ENCODE measurements at regions not wholly inside any gene's neighbourhood (a gene's known extent, or its start where the extent isn't known, plus 50 kb on each side); places are given as distances from the start of the nearest gene placed in this dataset.

DNA sequence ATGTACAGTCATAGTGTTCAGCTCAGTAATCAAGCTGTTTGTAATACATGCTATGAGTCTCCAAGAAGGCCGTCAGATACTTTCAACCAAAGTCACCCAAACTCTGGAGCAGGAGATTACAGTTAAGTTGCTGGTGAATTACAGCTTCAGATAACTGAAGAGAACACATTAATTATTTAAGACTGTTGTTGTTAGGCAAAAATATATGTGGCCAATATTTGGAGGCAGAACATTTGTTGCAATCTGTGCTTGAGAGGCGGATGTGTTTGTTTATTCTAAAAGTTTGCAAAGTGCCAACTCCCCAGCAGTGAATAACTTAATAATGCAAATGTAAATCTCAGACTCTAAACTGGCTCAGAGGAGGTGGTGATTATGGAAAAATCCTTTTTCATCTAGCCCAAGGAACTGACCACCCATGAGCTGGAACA, 300.7 kb upstream of the TBX3 start:
- Histone ChIP-seq H3K79me2 (ENCODE audit: insufficient read depth, low read length) (no peaks in the 10 kb centered on the region), H3F3A (ENCODE audit: insufficient read depth, low read length) (no peaks in the 10 kb centered on the region)
- TF ChIP-seq, protein P1, sequence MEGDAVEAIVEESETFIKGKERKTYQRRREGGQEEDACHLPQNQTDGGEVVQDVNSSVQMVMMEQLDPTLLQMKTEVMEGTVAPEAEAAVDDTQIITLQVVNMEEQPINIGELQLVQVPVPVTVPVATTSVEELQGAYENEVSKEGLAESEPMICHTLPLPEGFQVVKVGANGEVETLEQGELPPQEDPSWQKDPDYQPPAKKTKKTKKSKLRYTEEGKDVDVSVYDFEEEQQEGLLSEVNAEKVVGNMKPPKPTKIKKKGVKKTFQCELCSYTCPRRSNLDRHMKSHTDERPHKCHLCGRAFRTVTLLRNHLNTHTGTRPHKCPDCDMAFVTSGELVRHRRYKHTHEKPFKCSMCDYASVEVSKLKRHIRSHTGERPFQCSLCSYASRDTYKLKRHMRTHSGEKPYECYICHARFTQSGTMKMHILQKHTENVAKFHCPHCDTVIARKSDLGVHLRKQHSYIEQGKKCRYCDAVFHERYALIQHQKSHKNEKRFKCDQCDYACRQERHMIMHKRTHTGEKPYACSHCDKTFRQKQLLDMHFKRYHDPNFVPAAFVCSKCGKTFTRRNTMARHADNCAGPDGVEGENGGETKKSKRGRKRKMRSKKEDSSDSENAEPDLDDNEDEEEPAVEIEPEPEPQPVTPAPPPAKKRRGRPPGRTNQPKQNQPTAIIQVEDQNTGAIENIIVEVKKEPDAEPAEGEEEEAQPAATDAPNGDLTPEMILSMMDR (IDR thresholded peaks at IDR 0.05; ENCODE audit: low read length), result no peak
- TF ChIP-seq EZH2 (IDR thresholded peaks at IDR 0.05; ENCODE audit: borderline replicate concordance, low read length), result no peak

DNA sequence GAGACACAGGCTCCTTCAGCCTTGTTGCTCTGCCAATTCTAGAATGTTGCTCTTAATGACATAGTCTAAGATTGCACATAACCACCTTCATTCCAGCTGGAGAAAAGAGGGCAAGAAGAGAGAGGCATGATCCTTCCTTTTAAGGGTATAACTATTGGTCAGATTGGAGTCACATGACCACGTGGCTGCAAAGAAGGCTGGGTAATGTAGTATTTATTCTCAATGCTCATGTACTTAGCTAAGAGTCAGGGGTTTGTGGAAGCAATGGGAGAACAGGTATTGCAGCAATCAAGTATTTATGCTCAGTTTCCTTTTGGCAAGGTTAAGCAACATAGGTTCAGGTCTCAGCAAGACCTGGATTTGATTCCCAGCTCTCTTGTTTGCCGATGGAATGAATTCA, 298.8 kb upstream of the TBX3 start:
- Histone ChIP-seq H3K9ac (ENCODE audit: low read length) (no peak overlapping the region), H3K36me3 (ENCODE audit: insufficient read depth, low read length) (no peaks in the 10 kb centered on the region), H3K27ac (ENCODE audit: low read depth, low read length, poor library complexity, severe bottlenecking) (no peak overlapping the region), H3K9me2 (ENCODE audit: low read depth, low read length) (no peaks in the 10 kb centered on the region), H3K4me2 (ENCODE audit: low read length) (no peak overlapping the region), H3F3A (ENCODE audit: insufficient read depth, low read length) (no peaks in the 10 kb centered on the region), H2AFZ (ENCODE audit: low read length) (no peak overlapping the region), H3K4me3 (ENCODE audit: low read depth, low read length, poor library complexity, severe bottlenecking) (no peak overlapping the region), H3K9me3 (ENCODE audit: low read length) (no peaks in the 10 kb centered on the region), H3K4me1 (ENCODE audit: insufficient read depth, low read length, severe bottlenecking) (no peaks in the 10 kb centered on the region), H3K79me2 (ENCODE audit: insufficient read depth, low read length) (no peaks in the 10 kb centered on the region), H3K27me3 (ENCODE audit: insufficient read depth, low read length) (no peaks in the 10 kb centered on the region), H4K20me1 (ENCODE audit: insufficient read depth, low read length) (no peaks in the 10 kb centered on the region)
- TF ChIP-seq EZH2 (IDR thresholded peaks at IDR 0.05; ENCODE audit: borderline replicate concordance, low read length), result no peak
- TF ChIP-seq, protein P1 (IDR thresholded peaks at IDR 0.05; ENCODE audit: low read length), result no peak

More for the DNA sequence above, 300.7 kb upstream of the TBX3 start:
- H3K36me3 ChIP-seq (ENCODE audit: insufficient read depth, low read length), result no peaks in the 10 kb centered on the region
- H3K27me3 ChIP-seq (ENCODE audit: insufficient read depth, low read length), result no peaks in the 10 kb centered on the region
- no peak overlapping the region for H3K9ac ChIP-seq (ENCODE audit: low read length)
- no peaks in the 10 kb centered on the region for H3K9me3 ChIP-seq (ENCODE audit: low read length)
- no peak overlapping the region for H3K4me2 ChIP-seq (ENCODE audit: low read length)
- H3K27ac ChIP-seq (ENCODE audit: low read depth, low read length, poor library complexity, severe bottlenecking), result no peak overlapping the region
- no peaks in the 10 kb centered on the region for H3K4me1 ChIP-seq (ENCODE audit: insufficient read depth, low read length, severe bottlenecking)
- no peak overlapping the region for H2AFZ ChIP-seq (ENCODE audit: low read length)
- no peaks in the 10 kb centered on the region for H4K20me1 ChIP-seq (ENCODE audit: insufficient read depth, low read length)
- H3K9me2 ChIP-seq (ENCODE audit: low read depth, low read length), result no peaks in the 10 kb centered on the region
- no peak overlapping the region for H3K4me3 ChIP-seq (ENCODE audit: low read depth, low read length, poor library complexity, severe bottlenecking)

DNA sequence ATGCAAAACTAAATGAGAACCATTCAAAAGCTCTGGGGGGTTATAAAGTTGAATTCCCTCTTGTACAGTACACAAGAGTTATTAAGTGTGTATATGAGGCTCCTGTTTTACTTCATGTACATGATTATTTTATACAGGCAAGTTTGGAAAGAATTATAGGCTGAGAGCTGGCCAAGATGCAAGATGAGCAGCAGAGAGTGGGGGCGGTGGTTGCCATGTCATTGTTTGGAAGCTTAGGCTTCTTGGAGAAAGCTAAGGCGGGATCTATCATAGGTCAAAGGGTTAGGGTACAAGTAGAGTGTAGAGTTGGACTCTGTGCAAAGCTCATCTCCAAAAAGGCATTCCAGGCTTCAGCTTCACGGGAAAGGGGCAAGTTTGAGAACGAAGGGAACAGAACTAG, 297.1 kb upstream of the TBX3 start:
- Histone ChIP-seq H3K36me3 (ENCODE audit: insufficient read depth, low read length) (no peaks in the 10 kb centered on the region), H3K4me3 (ENCODE audit: low read depth, low read length, poor library complexity, severe bottlenecking) (no peak overlapping the region), H4K20me1 (ENCODE audit: insufficient read depth, low read length) (no peaks in the 10 kb centered on the region), H3K9me3 (ENCODE audit: low read length) (no peaks in the 10 kb centered on the region), H3K4me1 (ENCODE audit: insufficient read depth, low read length, severe bottlenecking) (no peaks in the 10 kb centered on the region), H3K79me2 (ENCODE audit: insufficient read depth, low read length) (no peaks in the 10 kb centered on the region), H3K4me2 (ENCODE audit: low read length) (no peak overlapping the region), H3F3A (ENCODE audit: insufficient read depth, low read length) (no peaks in the 10 kb centered on the region), H3K9me2 (ENCODE audit: low read depth, low read length) (no peaks in the 10 kb centered on the region), H3K27me3 (ENCODE audit: insufficient read depth, low read length) (no peaks in the 10 kb centered on the region), H2AFZ (ENCODE audit: low read length) (no peak overlapping the region), H3K27ac (ENCODE audit: low read depth, low read length, poor library complexity, severe bottlenecking) (no peak overlapping the region), H3K9ac (ENCODE audit: low read length) (no peak overlapping the region)
- TF ChIP-seq, protein P1 (IDR thresholded peaks at IDR 0.05; ENCODE audit: low read length), result no peak
- no peak for TF ChIP-seq EZH2 (IDR thresholded peaks at IDR 0.05; ENCODE audit: borderline replicate concordance, low read length)

Measured in OCI-LY1 (cell line).